Mesothelial cell of epicardium (in vitro differentiated cells): ENCODE measurements at regions not wholly inside any gene's neighbourhood (a gene's known extent, or its start where the extent isn't known, plus 50 kb on each side); places are given as distances from the start of the nearest gene placed in this dataset.

Experiments used
- DNase-seq, 2 experiments: peaks; one replicate each; pipeline ENCODE4 v3.0.0; 2021; ENCODE audit warnings: low spot score in 2 of 2; ENCODE audit not compliant: unreplicated experiment in 2 of 2
- H3K27ac Mint-ChIP-seq: 2 replicates; pipeline ENCODE4 v1.8.0; 2021; ENCODE audit warnings: mixed read lengths
- H3K27me3 Mint-ChIP-seq: 2 replicates; pipeline ENCODE4 v1.8.0; 2021; ENCODE audit warnings: low read depth, mixed read lengths
- H3K36me3 Mint-ChIP-seq: 2 replicates; pipeline ENCODE4 v1.8.0; 2021; ENCODE audit warnings: mixed read lengths
- H3K4me1 Mint-ChIP-seq: 2 replicates; pipeline ENCODE4 v1.8.0; 2021; ENCODE audit warnings: mixed read lengths
- H3K4me3 Mint-ChIP-seq: 2 replicates; pipeline ENCODE4 v1.8.0; 2021; ENCODE audit warnings: mild to moderate bottlenecking, moderate library complexity, mixed read lengths
- H3K9me3 Mint-ChIP-seq: 2 replicates; pipeline ENCODE4 v1.8.0; 2021; ENCODE audit warnings: mixed read lengths
- TF ChIP-seq, protein P1 (sequence below): fragments of 200-600 bp; sonication (generic); IDR thresholded peaks from one replicate; pipeline ENCODE4 v1.5.0; 2021; ENCODE audit warnings: antibody characterized with exemption; ENCODE audit not compliant: unreplicated experiment

DNA sequence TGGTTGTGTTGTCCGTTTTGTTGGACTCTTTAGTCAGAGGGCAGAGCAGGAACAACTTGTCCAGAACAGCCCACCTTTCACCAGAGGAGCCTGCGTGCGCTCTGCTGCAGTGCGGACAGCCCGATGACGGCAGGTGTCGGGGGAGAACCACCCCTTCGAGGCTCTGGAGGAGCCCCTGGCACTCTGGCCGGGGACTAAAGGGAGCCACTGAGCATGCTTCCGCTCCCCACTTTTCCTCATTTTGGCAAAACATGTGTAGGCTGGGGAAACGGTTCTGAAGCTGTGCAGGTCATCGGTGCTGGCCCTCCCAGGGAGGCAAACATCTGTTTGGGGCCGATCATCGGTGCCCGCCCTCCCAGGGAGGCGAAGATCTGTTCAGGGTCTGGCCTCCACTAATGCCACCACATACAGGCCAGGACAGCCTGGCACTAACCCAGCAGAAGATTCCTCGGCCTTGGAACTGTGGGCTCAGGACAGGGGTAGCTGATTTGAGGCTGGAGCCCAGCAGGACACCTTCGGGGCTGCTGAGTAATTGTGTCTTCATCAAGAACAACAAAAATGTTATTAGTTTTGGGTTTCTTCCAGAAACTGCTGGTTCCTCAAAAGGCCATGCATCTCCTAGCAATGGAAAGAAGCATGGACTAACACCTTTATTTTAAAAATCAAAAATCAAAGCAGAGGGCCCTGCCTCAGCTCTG is 124.4 kb upstream of the TCERG1L start:
- H3K9me3 Mint-ChIP-seq = no peaks in the 10 kb centered on the region
- peaks cover 85% of the 10 kb centered on the region for H3K27me3 Mint-ChIP-seq
- no peak for DNase-seq
- H3K4me1 Mint-ChIP-seq = peaks cover 17% of the 10 kb centered on the region
- H3K36me3 Mint-ChIP-seq = no peaks in the 10 kb centered on the region
- H3K27ac Mint-ChIP-seq = no peak overlapping the region
- TF ChIP-seq, protein P1, sequence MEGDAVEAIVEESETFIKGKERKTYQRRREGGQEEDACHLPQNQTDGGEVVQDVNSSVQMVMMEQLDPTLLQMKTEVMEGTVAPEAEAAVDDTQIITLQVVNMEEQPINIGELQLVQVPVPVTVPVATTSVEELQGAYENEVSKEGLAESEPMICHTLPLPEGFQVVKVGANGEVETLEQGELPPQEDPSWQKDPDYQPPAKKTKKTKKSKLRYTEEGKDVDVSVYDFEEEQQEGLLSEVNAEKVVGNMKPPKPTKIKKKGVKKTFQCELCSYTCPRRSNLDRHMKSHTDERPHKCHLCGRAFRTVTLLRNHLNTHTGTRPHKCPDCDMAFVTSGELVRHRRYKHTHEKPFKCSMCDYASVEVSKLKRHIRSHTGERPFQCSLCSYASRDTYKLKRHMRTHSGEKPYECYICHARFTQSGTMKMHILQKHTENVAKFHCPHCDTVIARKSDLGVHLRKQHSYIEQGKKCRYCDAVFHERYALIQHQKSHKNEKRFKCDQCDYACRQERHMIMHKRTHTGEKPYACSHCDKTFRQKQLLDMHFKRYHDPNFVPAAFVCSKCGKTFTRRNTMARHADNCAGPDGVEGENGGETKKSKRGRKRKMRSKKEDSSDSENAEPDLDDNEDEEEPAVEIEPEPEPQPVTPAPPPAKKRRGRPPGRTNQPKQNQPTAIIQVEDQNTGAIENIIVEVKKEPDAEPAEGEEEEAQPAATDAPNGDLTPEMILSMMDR = no peak
- no peak overlapping the region for H3K4me3 Mint-ChIP-seq

DNA sequence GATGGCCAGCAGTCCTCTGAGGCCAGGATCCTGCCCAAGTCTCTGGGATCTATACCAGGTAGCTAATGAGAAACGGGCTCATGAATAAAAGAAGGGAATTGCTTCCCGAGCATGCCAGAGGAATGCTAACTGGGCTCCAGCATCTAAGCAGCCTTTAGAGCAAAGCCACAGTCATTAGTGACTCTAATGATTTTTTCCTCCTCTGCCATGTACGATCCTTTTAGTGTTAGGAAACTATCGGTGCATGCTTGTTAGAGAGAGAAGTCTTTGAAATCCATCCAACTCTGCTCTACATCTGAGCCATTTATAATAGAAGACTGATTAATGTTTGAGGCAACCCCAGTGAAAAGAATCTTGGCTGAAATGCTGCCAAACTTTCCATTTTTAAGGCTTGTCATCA is 124.9 kb upstream of the TCERG1L start:
- DNase-seq = no peak
- Mint-ChIP-seq H3K4me1 (peaks cover 17% of the 10 kb centered on the region), H3K27me3 (peaks cover 85% of the 10 kb centered on the region), H3K36me3 (no peaks in the 10 kb centered on the region), H3K4me3 (no peak overlapping the region), H3K9me3 (no peaks in the 10 kb centered on the region), H3K27ac (peak overlapping the region; percentile 3)
- TF ChIP-seq, protein P1 = no peak

DNA sequence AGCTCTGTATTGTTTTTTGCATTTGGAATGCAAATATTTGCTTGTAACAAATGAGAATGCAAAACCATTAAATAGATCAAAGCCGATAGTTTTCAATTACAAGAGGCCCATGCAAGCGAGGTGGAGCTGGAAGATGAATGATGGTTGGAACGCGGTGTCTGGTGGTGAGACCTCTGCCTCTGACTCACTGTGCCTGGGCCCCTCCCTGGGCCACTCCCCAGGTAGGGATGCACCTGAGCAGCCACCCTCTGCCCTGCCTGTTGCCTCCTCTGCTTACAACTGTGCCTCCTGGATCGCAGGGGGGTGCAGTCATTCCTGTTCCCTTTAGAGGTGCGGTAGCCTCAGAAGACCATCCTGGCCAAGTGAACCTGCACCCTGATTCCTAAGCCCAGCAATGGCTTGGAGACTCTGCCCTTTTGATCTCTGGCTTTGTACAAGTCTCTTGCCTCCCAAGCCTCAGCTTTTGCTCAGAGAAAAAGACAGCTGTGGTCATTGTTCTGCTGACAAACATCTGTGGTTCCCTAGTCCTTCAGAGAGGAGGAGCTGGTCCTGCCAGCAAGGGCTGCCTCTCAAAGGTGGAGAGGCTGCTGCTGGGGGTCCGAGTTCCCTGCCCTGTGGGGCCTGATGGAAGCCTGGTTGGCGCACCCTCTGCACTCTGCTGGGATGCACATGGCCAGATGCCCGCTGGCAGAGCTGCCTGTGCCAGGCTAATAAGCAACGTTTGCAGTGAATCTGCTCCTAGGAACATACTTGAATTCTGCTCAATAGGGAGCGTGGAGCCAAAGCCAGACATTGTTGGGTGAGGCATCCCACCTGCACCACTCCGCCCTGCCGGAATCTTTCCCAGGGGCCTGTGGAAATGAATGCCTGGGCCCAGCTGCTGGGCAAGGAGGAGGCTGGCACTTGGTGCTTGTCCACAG is 126.3 kb upstream of the TCERG1L start:
- TF ChIP-seq, protein P1 = no peak
- no peaks in the 10 kb centered on the region for H3K9me3 Mint-ChIP-seq
- no peak for DNase-seq
- peaks cover 84% of the 10 kb centered on the region for H3K27me3 Mint-ChIP-seq
- no peak overlapping the region for H3K4me3 Mint-ChIP-seq
- H3K4me1 Mint-ChIP-seq = peaks cover 17% of the 10 kb centered on the region
- H3K36me3 Mint-ChIP-seq = no peaks in the 10 kb centered on the region
- no peak overlapping the region for H3K27ac Mint-ChIP-seq

GRCh38 chr10:131438665-131439064 is 127.1 kb upstream of the TCERG1L start:
- Mint-ChIP-seq H3K9me3 (no peaks in the 10 kb centered on the region), H3K27me3 (peaks cover 82% of the 10 kb centered on the region), H3K27ac (no peak overlapping the region), H3K4me1 (peaks cover 17% of the 10 kb centered on the region), H3K4me3 (no peak overlapping the region), H3K36me3 (no peaks in the 10 kb centered on the region)
- no peak for DNase-seq
- TF ChIP-seq, protein P1 = no peak

DNA sequence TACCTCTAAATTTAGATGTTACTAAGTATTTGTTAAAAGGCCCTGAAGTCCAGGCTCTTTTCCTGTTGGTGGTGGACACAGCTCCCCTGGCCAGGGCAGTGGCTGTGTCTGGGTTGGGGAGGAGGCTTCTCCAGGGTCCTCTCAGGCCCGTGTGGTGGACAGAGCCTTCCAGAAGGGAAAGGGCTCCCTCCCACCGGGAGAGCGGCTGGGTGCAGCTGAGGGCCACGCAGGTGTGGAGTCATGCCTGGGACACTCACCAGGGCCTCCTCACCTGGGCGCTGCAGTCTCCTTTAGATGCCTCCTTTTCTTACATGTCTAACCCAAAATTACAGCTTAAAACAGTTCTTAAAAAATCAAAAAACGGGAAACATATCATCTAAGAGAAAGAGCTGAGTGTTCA is 128.2 kb upstream of the TCERG1L start:
- Mint-ChIP-seq H3K4me3 (no peak overlapping the region), H3K4me1 (peaks cover 17% of the 10 kb centered on the region), H3K9me3 (no peaks in the 10 kb centered on the region), H3K27ac (no peak overlapping the region), H3K27me3 (peaks cover 85% of the 10 kb centered on the region), H3K36me3 (no peaks in the 10 kb centered on the region)
- no peak for DNase-seq
- TF ChIP-seq, protein P1 = no peak
